H9 (cell line): ENCODE measurements at regions not wholly inside any gene's neighbourhood (a gene's known extent, or its start where the extent isn't known, plus 50 kb on each side); places are given as distances from the start of the nearest gene placed in this dataset.

Experiments
- DNase-seq: peaks from one replicate; pipeline ENCODE4 v3.0.0-alpha.2; 2017
- H2AFZ ChIP-seq: one replicate; pipeline ENCODE4 v1.6.1; 2013; ENCODE audit warnings: mild to moderate bottlenecking, low read length, control low read depth, moderate library complexity
- H2AK5ac ChIP-seq: 2 replicates; pipeline ENCODE4 v1.6.1; 2013; ENCODE audit warnings: low read length, control low read depth, mixed read lengths; ENCODE audit not compliant: insufficient read length
- H2BK120ac ChIP-seq: one replicate; pipeline ENCODE4 v1.6.1; 2013; ENCODE audit warnings: low read depth, mild to moderate bottlenecking, low read length, control low read depth, inconsistent platforms; ENCODE audit not compliant: poor library complexity, severe bottlenecking
- H2BK12ac ChIP-seq: 2 replicates; pipeline ENCODE4 v1.6.1; 2013; ENCODE audit warnings: low read length, control low read depth, mixed read lengths, low read depth; ENCODE audit not compliant: insufficient read length
- H2BK15ac ChIP-seq: 2 replicates; pipeline ENCODE4 v1.6.1; 2013; ENCODE audit warnings: low read depth, low read length, control low read depth
- H2BK20ac ChIP-seq: one replicate; pipeline ENCODE4 v1.6.1; 2013; ENCODE audit warnings: low read depth, mild to moderate bottlenecking, low read length, control low read depth, inconsistent platforms; ENCODE audit not compliant: poor library complexity, severe bottlenecking
- H2BK5ac ChIP-seq: 2 replicates; pipeline ENCODE4 v1.6.1; 2013; ENCODE audit warnings: low read length, control low read depth, mixed read lengths; ENCODE audit not compliant: insufficient read length
- H3K14ac ChIP-seq: 2 replicates; pipeline ENCODE4 v1.6.1; 2013; ENCODE audit warnings: low read length, control low read depth; ENCODE audit not compliant: insufficient read depth
- H3K18ac ChIP-seq: 2 replicates; pipeline ENCODE4 v1.6.1; 2013; ENCODE audit warnings: low read depth, mild to moderate bottlenecking, mixed read lengths, low read length, control low read depth; ENCODE audit not compliant: insufficient read length
- H3K23ac ChIP-seq: 2 replicates; pipeline ENCODE4 v1.6.1; 2013; ENCODE audit warnings: low read length, control low read depth, mixed read lengths, low read depth; ENCODE audit not compliant: insufficient read length
- H3K23me2 ChIP-seq: 2 replicates; pipeline ENCODE4 v1.6.1; 2013; ENCODE audit warnings: low read depth, mild to moderate bottlenecking, mixed read lengths, low read length, control low read depth; ENCODE audit not compliant: insufficient read length, poor library complexity, severe bottlenecking
- H3K27ac ChIP-seq: 2 replicates; pipeline ENCODE4 v1.5.1; 2013; ENCODE audit warnings: low read length, control low read depth, mixed read lengths, low read depth; ENCODE audit not compliant: insufficient read length
- H3K27me3 ChIP-seq: 2 replicates; pipeline ENCODE4 v1.6.1; 2013; ENCODE audit warnings: low read length, control low read depth, inconsistent platforms; ENCODE audit not compliant: insufficient read depth
- H3K4ac ChIP-seq: 2 replicates; pipeline ENCODE4 v1.6.1; 2013; ENCODE audit warnings: low read depth, mild to moderate bottlenecking, control low read depth, inconsistent platforms, low read length, moderate library complexity
- H3K4me1 ChIP-seq: 2 replicates; pipeline ENCODE4 v1.6.1; 2013; ENCODE audit warnings: low read length, control low read depth, inconsistent platforms; ENCODE audit not compliant: insufficient read depth
- H3K4me2 ChIP-seq: 2 replicates; pipeline ENCODE4 v1.6.1; 2013; ENCODE audit warnings: low read length, control low read depth, mixed read lengths; ENCODE audit not compliant: insufficient read length, insufficient read depth
- H3K56ac ChIP-seq: 2 replicates; pipeline ENCODE4 v1.6.1; 2013; ENCODE audit warnings: low read depth, mild to moderate bottlenecking, mixed read lengths, low read length, control low read depth; ENCODE audit not compliant: insufficient read length
- H3K79me1 ChIP-seq: 2 replicates; pipeline ENCODE4 v1.6.1; 2013; ENCODE audit warnings: low read depth, mild to moderate bottlenecking, moderate library complexity, low read length, control low read depth, inconsistent platforms; ENCODE audit not compliant: insufficient read depth, poor library complexity, severe bottlenecking
- H3K79me2 ChIP-seq: 2 replicates; pipeline ENCODE4 v1.6.1; 2013; ENCODE audit warnings: low read length, control low read depth, inconsistent platforms; ENCODE audit not compliant: insufficient read depth
- H3K9ac ChIP-seq: 2 replicates; pipeline ENCODE4 v1.6.1; 2013; ENCODE audit warnings: low read length, control low read depth, mixed read lengths; ENCODE audit not compliant: insufficient read length; ENCODE audit errors: extremely low read depth
- H3K9me3 ChIP-seq: one replicate; pipeline ENCODE4 v1.6.1; 2013; ENCODE audit warnings: low read depth, low read length, inconsistent platforms; ENCODE audit not compliant: control insufficient read depth
- H3T11ph ChIP-seq: one replicate; pipeline ENCODE4 v1.6.1; 2013; ENCODE audit warnings: mild to moderate bottlenecking, low read length, control low read depth, inconsistent platforms
- H4K20me1 ChIP-seq: one replicate; pipeline ENCODE4 v1.6.1; 2013; ENCODE audit not compliant: control insufficient read depth, insufficient read length, insufficient read depth
- H4K5ac ChIP-seq: 2 replicates; pipeline ENCODE4 v1.6.1; 2013; ENCODE audit warnings: low read depth, mild to moderate bottlenecking, mixed read lengths, low read length, control low read depth; ENCODE audit not compliant: insufficient read length
- H4K8ac ChIP-seq: replicated peaks from 2 replicates; pipeline ENCODE4 v1.6.1; 2013; ENCODE audit warnings: low read length, control low read depth, mixed read lengths, low read depth; ENCODE audit not compliant: insufficient read length
- H4K91ac ChIP-seq: 2 replicates; pipeline ENCODE4 v1.6.1; 2013; ENCODE audit warnings: low read depth, mild to moderate bottlenecking, moderate library complexity, mixed read lengths, low read length, control low read depth; ENCODE audit not compliant: insufficient read length
- H3K27ac Mint-ChIP-seq, 3 experiments: 2 replicates in 2 of 3; 3 replicates in 1 of 3; pipeline ENCODE4 v1.8.0; 2020 to 2021; ENCODE audit warnings: mixed read lengths in 3 of 3, mild to moderate bottlenecking in 1 of 3, moderate library complexity in 1 of 3
- H3K27me3 Mint-ChIP-seq: 2 replicates; pipeline ENCODE4 v1.8.0; 2021; ENCODE audit warnings: low read depth, mild to moderate bottlenecking, moderate library complexity, mixed read lengths
- H3K36me3 Mint-ChIP-seq, 3 experiments: 2 replicates in 2 of 3; 3 replicates in 1 of 3; pipeline ENCODE4 v1.8.0; 2020 to 2021; ENCODE audit warnings: low read depth in 3 of 3, mixed read lengths in 3 of 3; ENCODE audit not compliant: insufficient read depth in 1 of 3
- H3K4me1 Mint-ChIP-seq, 2 experiments: 2 replicates each; pipeline ENCODE4 v1.8.0; 2020; ENCODE audit warnings: mixed read lengths in 2 of 2
- H3K4me3 Mint-ChIP-seq, 2 experiments: 2 replicates in 1 of 2; 3 replicates in 1 of 2; pipeline ENCODE4 v1.8.0; 2020 to 2021; ENCODE audit warnings: mild to moderate bottlenecking in 2 of 2, mixed read lengths in 2 of 2, moderate library complexity in 1 of 2
- H3K9me3 Mint-ChIP-seq, 2 experiments: 2 replicates in 1 of 2; 3 replicates in 1 of 2; pipeline ENCODE4 v1.8.0; 2020; ENCODE audit warnings: mild to moderate bottlenecking in 2 of 2, mixed read lengths in 2 of 2, moderate library complexity in 1 of 2
- CTCF ChIP-seq: fragments of 200-600 bp; sonication (generic); conservative IDR thresholded peaks from 3 replicates; pipeline ENCODE4 v1.8.0; 2021; ENCODE audit warnings: antibody characterized with exemption, mild to moderate bottlenecking
- WGBS: extraction: QIAGEN DNeasy Blood & Tissue Kit; methylation state at CpG from one replicate; pipeline ENCODE4 v1.1.7; 2013; ENCODE audit warnings: missing lambda C conversion rate, low lambda C conversion rate, mixed read lengths; ENCODE audit not compliant: insufficient read length; ENCODE audit errors: extremely low coverage; 5-methylcytosine and 5-hydroxymethylcytosine counted together

- Mint-ChIP-seq H3K36me3 (no peaks in the 10 kb centered on the region; a peak in 1 of 7 replicates), H3K27me3 (no peaks in the 10 kb centered on the region), H3K4me1 (peaks cover 3 to 8% of the 10 kb centered on the region in 2 experiments; a peak in 3 of 4 replicates), H3K27ac (no peak overlapping the region), H3K4me3 (no peak overlapping the region), H3K9me3 (no peaks in the 10 kb centered on the region)
- Histone ChIP-seq H2AK5ac (no peak overlapping the region), H2BK20ac (no peak overlapping the region), H4K8ac (no peak overlapping the region), H2BK5ac (no peak overlapping the region), H3K4me2 (no peak overlapping the region), H2BK12ac (no peak overlapping the region), H3K18ac (no peak overlapping the region), H3K14ac (no peak overlapping the region), H3K79me1 (no peaks in the 10 kb centered on the region), H2BK120ac (no peak overlapping the region), H3K23ac (no peak overlapping the region), H4K91ac (no peak overlapping the region), H3K9ac (no peak overlapping the region), H3K23me2 (no peaks in the 10 kb centered on the region), H3K4ac (no peak overlapping the region), H3K79me2 (no peaks in the 10 kb centered on the region), H3T11ph (no peak overlapping the region), H3K9me3 (no peaks in the 10 kb centered on the region), H4K5ac (no peak overlapping the region), H2AFZ (no peak overlapping the region), H3K4me1 (no peaks in the 10 kb centered on the region), H3K27me3 (no peaks in the 10 kb centered on the region), H3K27ac (no peak overlapping the region), H3K56ac (no peak overlapping the region), H2BK15ac (no peak overlapping the region), H4K20me1 (no peaks in the 10 kb centered on the region)
- no peak for DNase-seq
- no CpG with 5 or more reads among the region's 8 CpGs for WGBS
- no peak for TF ChIP-seq CTCF
Measured at GRCh38 chr9:94161673-94162072, 77.4 kb downstream of the PTPDC1 start.
